ENCODE measurements at regions not wholly inside any gene's neighbourhood (a gene's known extent, or its start where the extent isn't known, plus 50 kb on each side); places are given as distances from the start of the nearest gene placed in this dataset.
"Not testable (repeated sequence)": the region's sequence is repeated elsewhere in the genome, so short reads cannot be mapped to it uniquely, and the experiment has no call there.

DNA sequence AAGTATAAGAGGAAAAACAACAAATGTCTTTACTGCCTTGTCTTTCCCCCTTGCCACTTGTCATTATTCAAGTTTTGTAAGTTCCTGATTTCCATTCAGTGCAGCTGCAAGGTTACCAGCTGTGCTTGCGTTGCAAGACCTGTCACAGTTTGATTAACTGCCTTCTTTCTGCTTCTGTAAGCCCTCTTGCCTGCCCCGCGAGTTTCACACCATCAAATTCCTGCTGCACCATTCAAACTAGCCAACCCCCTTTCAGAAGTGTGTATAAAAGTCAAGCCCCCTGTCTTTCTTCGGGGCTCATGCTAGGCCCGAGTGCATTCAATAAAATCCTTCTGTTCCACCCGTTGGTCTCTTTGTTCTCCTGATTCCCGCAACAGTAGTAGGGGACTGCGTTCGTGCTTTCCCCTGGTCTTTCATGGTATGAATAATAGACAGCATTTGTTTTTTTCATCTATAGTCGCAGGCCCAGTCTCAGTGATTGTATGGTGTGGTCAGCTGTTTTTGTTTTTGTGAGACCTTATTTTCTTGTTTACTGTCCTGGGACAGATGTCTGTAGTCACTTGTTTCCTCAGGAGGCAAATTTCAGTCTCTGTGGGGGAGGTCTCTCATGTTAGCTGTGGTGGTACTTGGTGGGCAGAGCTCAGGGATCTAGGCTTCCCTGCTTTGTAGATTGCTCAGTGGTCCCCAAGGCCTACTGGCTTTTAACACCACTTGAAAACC, 159.1 kb upstream of the NOTCH2NLA start:
- H3K27ac Mint-ChIP-seq = peak overlapping the region; percentile 100
- not testable (repeated sequence) for H3K36me3 Mint-ChIP-seq (ENCODE audit: low read depth); H3K27me3 Mint-ChIP-seq (ENCODE audit: low read depth, poor library complexity); H3K9me3 Mint-ChIP-seq
- peak; percentile 44 for DNase-seq
- peaks cover 21% of the 10 kb centered on the region for H3K4me1 Mint-ChIP-seq
- H3K4me3 Mint-ChIP-seq = peak overlapping the region; percentile 87

DNA sequence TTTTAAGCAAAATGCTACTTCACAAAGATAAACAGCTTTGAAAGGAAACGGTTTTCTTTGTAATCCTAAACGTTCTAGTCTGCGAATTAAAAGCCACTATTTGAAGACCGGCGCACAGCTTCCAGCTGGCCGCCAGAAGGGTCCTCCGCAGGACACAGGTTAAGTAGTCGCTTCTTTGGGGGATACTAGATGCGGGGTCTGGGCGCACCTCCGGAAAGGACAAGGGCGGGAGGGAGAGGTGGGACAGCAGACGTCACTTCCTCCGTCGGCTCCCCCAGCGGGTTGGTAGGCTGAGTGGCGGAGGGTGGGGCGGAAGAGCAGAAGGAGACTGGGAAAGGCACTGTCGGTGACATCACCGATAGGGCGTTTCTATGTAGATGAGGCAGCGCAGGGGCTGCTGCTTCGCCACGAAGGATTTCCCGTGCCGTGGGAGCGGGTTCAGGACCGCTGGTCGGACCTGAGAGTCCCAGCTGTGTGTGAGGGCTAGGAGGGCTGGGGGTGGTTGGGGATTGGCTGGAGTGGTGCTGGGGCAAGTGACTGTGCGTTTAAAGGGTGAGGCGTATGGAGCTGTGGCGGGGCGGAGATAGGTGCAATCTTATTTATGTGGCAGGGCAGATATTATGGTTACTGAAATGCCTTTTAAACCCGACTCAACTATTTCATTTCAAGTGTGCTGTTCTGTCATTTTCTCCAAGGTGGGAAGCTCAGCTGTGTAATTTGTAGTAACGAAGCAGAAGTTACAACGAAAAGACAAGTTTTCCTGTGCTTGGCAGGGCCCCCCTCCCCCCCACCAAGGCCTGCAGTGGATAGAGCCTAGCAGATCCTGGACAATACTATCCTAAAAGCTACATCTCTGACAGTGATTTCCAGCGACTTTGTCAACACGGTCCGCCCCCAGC, 158.3 kb upstream of the NOTCH2NLA start:
- Mint-ChIP-seq H3K4me1 (peaks cover 21% of the 10 kb centered on the region), H3K27ac (peak overlapping the region; percentile 100), H3K4me3 (peak overlapping the region; percentile 87)
- peak; percentile 59 for DNase-seq
- H3K36me3 Mint-ChIP-seq (ENCODE audit: low read depth); H3K9me3 Mint-ChIP-seq; H3K27me3 Mint-ChIP-seq (ENCODE audit: low read depth, poor library complexity): not testable (repeated sequence)

DNA sequence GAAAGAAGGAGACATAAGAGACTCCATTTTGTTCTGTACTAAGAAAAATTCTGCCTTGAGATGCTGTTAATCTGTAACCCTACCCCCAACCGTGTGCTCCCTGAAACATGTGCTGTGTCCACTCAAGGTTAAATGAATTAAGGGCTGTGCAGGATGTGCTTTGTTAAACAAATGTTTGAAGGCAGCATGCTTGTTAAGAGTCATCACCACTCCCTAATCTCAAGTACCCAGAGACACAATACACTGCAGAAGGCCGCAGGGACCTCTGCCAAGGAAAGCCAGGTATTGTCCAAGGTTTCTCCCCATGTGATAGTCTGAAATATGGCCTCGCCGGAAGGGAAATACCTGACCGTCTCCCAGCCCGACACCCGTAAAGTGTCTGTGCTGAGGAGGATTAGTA, 152.4 kb upstream of the NOTCH2NLA start:
- not testable (repeated sequence) for H3K4me3 Mint-ChIP-seq; H3K36me3 Mint-ChIP-seq (ENCODE audit: low read depth); DNase-seq

DNA sequence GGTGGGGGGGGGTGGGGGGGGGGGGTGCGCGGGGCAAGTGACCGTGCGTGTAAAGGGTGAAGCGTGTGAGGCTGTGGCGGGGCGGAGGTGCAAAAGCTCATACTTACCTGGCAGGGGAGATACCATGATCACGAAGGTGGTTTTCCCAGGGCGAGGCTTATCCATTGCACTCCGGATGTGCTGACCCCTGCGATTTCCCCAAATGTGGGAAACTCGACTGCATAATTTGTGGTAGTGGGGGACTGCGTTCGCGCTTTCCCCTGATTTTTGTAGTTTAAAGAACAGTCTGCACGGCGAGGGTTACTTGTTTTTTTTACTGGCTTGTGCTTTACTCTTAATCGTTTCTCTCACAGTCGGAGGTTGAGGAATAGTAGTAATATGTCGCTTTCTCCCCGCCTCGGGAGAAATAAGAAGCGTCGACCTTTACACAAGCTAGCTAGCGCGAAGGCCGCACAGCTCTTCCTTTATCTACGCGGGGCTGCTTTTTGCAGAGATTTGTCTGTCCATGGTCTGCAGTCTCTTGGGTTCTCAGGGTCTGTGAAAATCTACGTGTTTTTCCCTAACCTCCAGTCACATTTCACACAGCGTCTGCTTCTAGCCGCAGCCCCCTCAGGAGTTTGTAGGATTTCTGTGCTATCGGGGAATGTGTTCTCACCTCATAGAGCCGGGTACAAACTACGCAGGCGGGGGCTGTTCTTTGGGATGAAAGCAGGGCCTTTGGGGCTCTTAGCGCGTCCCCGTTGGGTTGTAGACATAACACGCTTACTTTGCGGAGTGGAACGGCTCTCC, 148.1 kb upstream of the NOTCH2NLA start:
- H3K27me3 Mint-ChIP-seq (ENCODE audit: low read depth, poor library complexity); H3K9me3 Mint-ChIP-seq; H3K36me3 Mint-ChIP-seq (ENCODE audit: low read depth): not testable (repeated sequence)
- H3K27ac Mint-ChIP-seq = peak overlapping the region; percentile 100
- peak; percentile 58 for DNase-seq
- peaks cover 30% of the 10 kb centered on the region for H3K4me1 Mint-ChIP-seq
- peak overlapping the region; percentile 73 for H3K4me3 Mint-ChIP-seq

More for the DNA sequence above, 152.4 kb upstream of the NOTCH2NLA start:
- not testable (repeated sequence) for H3K27me3 Mint-ChIP-seq (ENCODE audit: low read depth, poor library complexity); H3K9me3 Mint-ChIP-seq
- Mint-ChIP-seq H3K4me1 (peaks cover 29% of the 10 kb centered on the region), H3K27ac (peak overlapping the region; percentile 64)

DNA sequence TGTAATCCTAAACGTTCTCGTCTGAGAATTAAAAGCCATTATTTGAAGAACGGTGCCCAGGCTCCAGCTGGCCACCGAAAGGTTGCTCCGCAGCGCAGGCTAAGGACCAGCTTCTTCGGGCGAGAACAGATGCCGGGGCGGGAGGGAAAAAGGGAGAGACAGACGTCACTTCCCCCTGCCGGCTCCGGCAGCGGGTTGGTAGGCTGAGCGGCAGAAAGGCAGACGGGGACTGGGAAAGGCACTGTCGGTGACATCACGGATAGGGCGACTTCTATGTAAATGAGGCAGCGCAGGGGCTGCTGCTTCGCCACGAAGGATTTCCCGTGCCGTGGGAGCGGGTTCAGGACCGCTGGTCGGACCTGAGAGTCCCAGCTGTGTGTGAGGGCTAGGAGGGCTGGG, 147.5 kb upstream of the NOTCH2NLA start:
- H3K36me3 Mint-ChIP-seq (ENCODE audit: low read depth); H3K27me3 Mint-ChIP-seq (ENCODE audit: low read depth, poor library complexity); H3K9me3 Mint-ChIP-seq: not testable (repeated sequence)
- Mint-ChIP-seq H3K27ac (peak overlapping the region; percentile 100), H3K4me1 (peaks cover 24% of the 10 kb centered on the region), H3K4me3 (peak overlapping the region; percentile 73)
- peak; percentile 74 for DNase-seq

- H3K27me3 Mint-ChIP-seq (ENCODE audit: low read depth, poor library complexity); H3K9me3 Mint-ChIP-seq; H3K36me3 Mint-ChIP-seq (ENCODE audit: low read depth); H3K27ac Mint-ChIP-seq; DNase-seq: not testable (repeated sequence)
- Mint-ChIP-seq H3K4me3 (peak overlapping the region; percentile 64), H3K4me1 (peaks cover 20% of the 10 kb centered on the region)
Measured at GRCh38 chr1:146375108-146375507, 146.3 kb upstream of the NOTCH2NLA start.

- DNase-seq = peak; percentile 63
- H3K27ac Mint-ChIP-seq; H3K9me3 Mint-ChIP-seq; H3K36me3 Mint-ChIP-seq (ENCODE audit: low read depth); H3K27me3 Mint-ChIP-seq (ENCODE audit: low read depth, poor library complexity); H3K4me1 Mint-ChIP-seq: not testable (repeated sequence)
- H3K4me3 Mint-ChIP-seq = peak overlapping the region; percentile 82
Measured at GRCh38 chr1:146369940-146370339, 141.1 kb upstream of the NOTCH2NLA start.

- not testable (repeated sequence) for H3K4me1 Mint-ChIP-seq; DNase-seq; H3K27ac Mint-ChIP-seq; H3K9me3 Mint-ChIP-seq; H3K4me3 Mint-ChIP-seq; H3K27me3 Mint-ChIP-seq (ENCODE audit: low read depth, poor library complexity); H3K36me3 Mint-ChIP-seq (ENCODE audit: low read depth)
Measured at GRCh38 chr1:146355373-146355772, 126.6 kb upstream of the NOTCH2NLA start.

GRCh38 chr1:146326863-146327262, 98.0 kb upstream of the NOTCH2NLA start:
- not testable (repeated sequence) for H3K4me3 Mint-ChIP-seq; H3K4me1 Mint-ChIP-seq; DNase-seq; H3K36me3 Mint-ChIP-seq (ENCODE audit: low read depth); H3K9me3 Mint-ChIP-seq; H3K27ac Mint-ChIP-seq; H3K27me3 Mint-ChIP-seq (ENCODE audit: low read depth, poor library complexity)

GRCh38 chr1:146324463-146324862, 95.6 kb upstream of the NOTCH2NLA start:
- DNase-seq; H3K9me3 Mint-ChIP-seq; H3K4me1 Mint-ChIP-seq; H3K27ac Mint-ChIP-seq; H3K4me3 Mint-ChIP-seq; H3K36me3 Mint-ChIP-seq (ENCODE audit: low read depth); H3K27me3 Mint-ChIP-seq (ENCODE audit: low read depth, poor library complexity): not testable (repeated sequence)

DNA sequence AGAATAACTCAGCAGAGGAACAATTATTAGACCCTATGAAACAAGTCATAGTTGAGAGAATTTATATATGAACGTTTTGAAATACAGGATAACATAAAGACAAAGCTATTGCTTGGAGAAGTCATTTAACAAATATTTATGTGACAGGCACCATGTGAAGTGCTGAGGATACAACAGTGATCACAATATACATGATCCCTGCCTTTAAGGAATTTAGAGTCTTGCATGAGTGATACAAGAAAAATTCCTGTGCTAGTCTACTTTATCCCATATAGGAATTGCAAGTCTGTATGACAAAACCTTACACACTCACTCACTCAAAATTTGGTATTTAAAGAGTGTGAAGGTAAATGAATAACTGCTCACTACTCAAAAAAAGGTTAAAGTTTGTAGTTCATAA, 94.5 kb upstream of the NOTCH2NLA start:
- not testable (repeated sequence) for H3K36me3 Mint-ChIP-seq (ENCODE audit: low read depth); H3K27me3 Mint-ChIP-seq (ENCODE audit: low read depth, poor library complexity); H3K27ac Mint-ChIP-seq

GRCh38 chr1:146322893-146323292, 94.1 kb upstream of the NOTCH2NLA start:
- H3K4me3 Mint-ChIP-seq; H3K27ac Mint-ChIP-seq; H3K27me3 Mint-ChIP-seq (ENCODE audit: low read depth, poor library complexity); H3K36me3 Mint-ChIP-seq (ENCODE audit: low read depth); DNase-seq; H3K9me3 Mint-ChIP-seq; H3K4me1 Mint-ChIP-seq: not testable (repeated sequence)

More for the DNA sequence above, 94.5 kb upstream of the NOTCH2NLA start:
- DNase-seq, H3K4me3 Mint-ChIP-seq, H3K4me1 Mint-ChIP-seq, H3K9me3 Mint-ChIP-seq: not testable (repeated sequence)

DNA sequence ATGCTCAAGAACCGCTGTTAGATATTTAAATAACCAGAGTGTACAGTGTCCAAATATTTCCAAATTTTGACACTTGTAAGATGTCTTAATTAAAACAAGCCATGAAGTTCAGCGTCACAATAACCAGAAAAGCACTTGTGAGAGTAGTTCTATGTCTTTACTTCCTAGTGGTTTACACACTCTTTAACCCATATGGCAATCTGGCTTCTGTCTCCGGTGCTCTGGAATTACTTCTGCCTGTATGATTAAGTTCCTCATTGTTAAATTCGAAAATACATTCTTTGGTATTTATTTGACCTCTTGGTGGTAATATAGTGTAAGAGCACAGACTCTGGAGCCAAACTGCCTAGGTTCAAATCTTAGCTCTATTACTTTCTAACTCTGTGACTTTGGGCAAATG, 89.9 kb upstream of the NOTCH2NLA start:
- not testable (repeated sequence) for H3K27ac Mint-ChIP-seq; H3K27me3 Mint-ChIP-seq (ENCODE audit: low read depth, poor library complexity); H3K4me1 Mint-ChIP-seq; H3K4me3 Mint-ChIP-seq; DNase-seq; H3K9me3 Mint-ChIP-seq; H3K36me3 Mint-ChIP-seq (ENCODE audit: low read depth)

DNA sequence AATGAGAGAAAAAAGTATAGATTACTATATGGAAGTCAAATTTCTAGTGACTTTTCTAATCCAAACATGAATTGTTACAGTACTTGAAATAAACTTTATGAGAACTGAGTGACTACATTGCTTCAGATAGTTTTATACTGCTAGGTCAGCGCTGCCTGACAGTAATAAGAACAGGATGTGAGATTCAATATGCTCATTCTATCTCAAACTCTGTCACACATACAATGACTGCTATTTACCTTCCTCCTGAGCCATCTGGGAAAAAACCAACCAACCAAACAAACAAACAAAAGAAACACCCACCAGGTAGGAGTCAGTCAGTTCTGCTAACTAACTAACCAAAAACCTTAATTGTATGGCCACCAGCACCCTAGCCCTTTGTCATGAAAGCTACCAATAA, 89.0 kb upstream of the NOTCH2NLA start:
- not testable (repeated sequence) for H3K4me3 Mint-ChIP-seq; H3K36me3 Mint-ChIP-seq (ENCODE audit: low read depth)

More for the DNA sequence above, 89.0 kb upstream of the NOTCH2NLA start:
- DNase-seq; H3K9me3 Mint-ChIP-seq; H3K27ac Mint-ChIP-seq; H3K4me1 Mint-ChIP-seq; H3K27me3 Mint-ChIP-seq (ENCODE audit: low read depth, poor library complexity): not testable (repeated sequence)

Measured in nephron progenitor cell (in vitro differentiated cells).